Aorta (tissue), 5 donors: ENCODE measurements at regions not wholly inside any gene's neighbourhood (a gene's known extent, or its start where the extent isn't known, plus 50 kb on each side); places are given as distances from the start of the nearest gene placed in this dataset.

Source experiments
- ATAC-seq: fragments of 200-7000 bp; cut with Tn5 transposase; one replicate; pipeline ENCODE4 v1.9.1; 2022; ENCODE audit warnings: moderate library complexity; ENCODE audit not compliant: low FRiP score
- DNase-seq, 2 donors: peaks; one replicate each; pipeline ENCODE4 v3.0.0-alpha.2; 2020
- H3K27ac ChIP-seq, 2 donors: one replicate each; pipeline ENCODE4 v1.5.1; 2013; ENCODE audit warnings: low read length in 2 of 2, mild to moderate bottlenecking in 2 of 2, moderate library complexity in 2 of 2, control low read depth in 1 of 2, inconsistent platforms in 1 of 2, low read depth in 1 of 2
- H3K27me3 ChIP-seq, 2 donors: one replicate each; pipeline ENCODE4 v1.6.1; 2013; ENCODE audit warnings: control low read depth in 1 of 2, low read length in 1 of 2, mild to moderate bottlenecking in 1 of 2, moderate library complexity in 1 of 2; ENCODE audit not compliant: insufficient read depth in 2 of 2, control insufficient read depth in 1 of 2
- H3K36me3 ChIP-seq, 2 donors: one replicate each; pipeline ENCODE4 v1.6.1; 2013; ENCODE audit warnings: control low read depth in 1 of 2, low read length in 1 of 2, mild to moderate bottlenecking in 1 of 2; ENCODE audit not compliant: insufficient read depth in 2 of 2, control insufficient read depth in 1 of 2
- H3K4me1 ChIP-seq, 2 donors: one replicate each; pipeline ENCODE4 v1.6.1; 2013; ENCODE audit warnings: low read length in 2 of 2, control low read depth in 1 of 2, mild to moderate bottlenecking in 1 of 2, moderate library complexity in 1 of 2; ENCODE audit not compliant: insufficient read depth in 2 of 2, control insufficient read depth in 1 of 2
- H3K4me3 ChIP-seq, 2 donors: one replicate each; pipeline ENCODE4 v1.5.1; 2013; ENCODE audit warnings: low read length in 2 of 2, control low read depth in 1 of 2, mild to moderate bottlenecking in 1 of 2
- H3K9me3 ChIP-seq: one replicate; pipeline ENCODE4 v1.6.1; 2013; ENCODE audit warnings: mild to moderate bottlenecking, low read length; ENCODE audit not compliant: control insufficient read depth
- WGBS, 2 donors: extraction: QIAGEN DNeasy Blood & Tissue Kit; methylation state at CpG; one replicate each; pipeline ENCODE4 v1.1.7; 2013; 5-methylcytosine and 5-hydroxymethylcytosine counted together
- intact Hi-C, 2 donors: fragments of 100-400 bp; cut with DNase I; formaldehyde crosslinking; loops; one replicate each; pipeline versions ENCODE4 v1.14.2 to v1.15.0; 2022
- donor health status: healthy with polysubstance abuse.
- donor health status: Bipolar disorder and iron deficiency.
- donor health status: DM: no; HTN: no; CAD: no.
- donor health status: DM: no; HTN: no; CAD: no.
- donor health status: DM: yes; HTN: yes; CAD: no.

DNA sequence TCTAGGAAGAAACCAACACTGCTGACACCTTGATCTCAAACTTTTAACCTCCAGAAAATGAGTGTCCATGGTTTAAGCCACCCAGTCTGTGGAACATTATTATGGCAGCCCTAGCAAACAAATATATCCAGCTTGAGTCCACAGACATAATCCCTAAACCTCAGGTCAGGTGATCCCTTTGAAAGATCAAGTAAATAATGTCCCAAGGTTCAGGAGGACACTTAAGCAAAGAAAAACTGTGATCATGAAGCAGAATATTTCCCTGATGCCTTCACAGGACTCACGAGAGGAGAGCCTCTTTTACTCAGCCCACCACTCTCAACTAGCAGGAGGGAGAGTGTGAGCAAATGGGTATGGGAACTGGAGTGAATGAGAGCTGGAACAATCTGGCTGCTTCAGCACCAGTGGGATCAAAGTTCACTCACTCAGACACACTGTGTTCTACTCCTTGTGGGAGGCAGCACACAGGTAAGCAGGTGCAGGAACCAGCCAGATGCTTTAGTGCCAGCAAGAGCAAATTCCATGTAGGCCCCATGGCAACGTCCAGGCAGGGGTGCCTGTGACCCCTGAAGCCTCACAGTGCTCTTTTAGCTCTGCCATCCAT is 608.4 kb downstream of the RAB28 start:
- ATAC-seq: no peak
- H3K4me3 ChIP-seq: no peak overlapping the region
- intact Hi-C loops: no loop called here

DNA sequence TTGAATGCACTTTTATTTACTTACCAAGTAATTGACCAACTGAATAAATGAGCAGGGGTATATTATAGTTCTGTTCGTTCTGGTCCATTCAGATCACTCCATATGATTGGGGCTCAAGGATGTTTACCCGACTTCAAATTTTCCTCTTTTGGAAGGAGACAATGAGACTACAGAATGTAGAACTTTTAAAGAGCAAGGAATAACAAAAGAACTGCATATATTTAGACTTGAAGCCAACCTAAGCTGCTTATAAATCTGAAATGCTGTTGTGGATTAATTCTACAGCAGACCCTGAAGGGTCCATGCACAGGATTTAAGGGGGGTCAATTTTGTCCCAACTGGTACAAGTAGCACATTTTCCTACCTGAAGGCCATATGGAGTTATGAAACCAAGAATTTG is 610.8 kb downstream of the RAB28 start:
- Histone ChIP-seq H3K27me3 (no peaks in the 10 kb centered on the region), H3K36me3 (no peaks in the 10 kb centered on the region), H3K27ac (no peak overlapping the region), H3K4me3 (no peak overlapping the region), H3K9me3 (no peaks in the 10 kb centered on the region), H3K4me1 (no peaks in the 10 kb centered on the region)
- no peak for ATAC-seq
- intact Hi-C loops: no loop called here
- no peak for DNase-seq
- 72 to 88% methylated on average over 2 of the region's 2 CpGs for WGBS, 2 donors

More for the DNA sequence above, 608.4 kb downstream of the RAB28 start:
- no peaks in the 10 kb centered on the region for H3K36me3 ChIP-seq
- no peaks in the 10 kb centered on the region for H3K27me3 ChIP-seq
- no peak for DNase-seq
- H3K27ac ChIP-seq: no peak overlapping the region
- H3K9me3 ChIP-seq: peaks cover 1% of the 10 kb centered on the region
- H3K4me1 ChIP-seq: no peaks in the 10 kb centered on the region
- 75 to 76% methylated on average over 2 of the region's 2 CpGs for WGBS, 2 donors

DNA sequence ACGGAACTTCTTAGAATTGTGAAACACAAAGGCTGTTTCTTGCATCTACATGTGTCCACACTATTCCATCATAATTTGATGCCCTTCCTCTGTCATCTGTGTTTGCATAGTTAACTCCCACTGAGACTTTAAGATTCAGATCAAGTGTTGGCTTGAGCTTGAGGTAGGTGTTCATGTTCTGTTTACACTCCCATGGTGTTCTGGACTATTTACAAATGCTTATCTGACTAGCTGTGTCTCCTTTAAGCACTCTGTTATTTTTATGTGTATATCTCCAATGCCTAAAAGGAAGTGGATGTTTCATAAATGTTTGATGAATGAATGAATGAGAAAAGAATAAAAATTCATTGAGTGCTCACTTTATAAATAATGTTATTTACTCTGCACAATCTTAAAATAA is 622.7 kb downstream of the RAB28 start:
- Histone ChIP-seq H3K9me3 (no peaks in the 10 kb centered on the region), H3K4me1 (no peaks in the 10 kb centered on the region), H3K4me3 (no peak overlapping the region), H3K27me3 (no peaks in the 10 kb centered on the region), H3K27ac (no peak overlapping the region), H3K36me3 (no peaks in the 10 kb centered on the region)
- no peak for DNase-seq
- intact Hi-C loops: no loop called here
- no peak for ATAC-seq
- WGBS, 2 donors: 95 to 96% methylated on average over 1 of the region's 1 CpG

DNA sequence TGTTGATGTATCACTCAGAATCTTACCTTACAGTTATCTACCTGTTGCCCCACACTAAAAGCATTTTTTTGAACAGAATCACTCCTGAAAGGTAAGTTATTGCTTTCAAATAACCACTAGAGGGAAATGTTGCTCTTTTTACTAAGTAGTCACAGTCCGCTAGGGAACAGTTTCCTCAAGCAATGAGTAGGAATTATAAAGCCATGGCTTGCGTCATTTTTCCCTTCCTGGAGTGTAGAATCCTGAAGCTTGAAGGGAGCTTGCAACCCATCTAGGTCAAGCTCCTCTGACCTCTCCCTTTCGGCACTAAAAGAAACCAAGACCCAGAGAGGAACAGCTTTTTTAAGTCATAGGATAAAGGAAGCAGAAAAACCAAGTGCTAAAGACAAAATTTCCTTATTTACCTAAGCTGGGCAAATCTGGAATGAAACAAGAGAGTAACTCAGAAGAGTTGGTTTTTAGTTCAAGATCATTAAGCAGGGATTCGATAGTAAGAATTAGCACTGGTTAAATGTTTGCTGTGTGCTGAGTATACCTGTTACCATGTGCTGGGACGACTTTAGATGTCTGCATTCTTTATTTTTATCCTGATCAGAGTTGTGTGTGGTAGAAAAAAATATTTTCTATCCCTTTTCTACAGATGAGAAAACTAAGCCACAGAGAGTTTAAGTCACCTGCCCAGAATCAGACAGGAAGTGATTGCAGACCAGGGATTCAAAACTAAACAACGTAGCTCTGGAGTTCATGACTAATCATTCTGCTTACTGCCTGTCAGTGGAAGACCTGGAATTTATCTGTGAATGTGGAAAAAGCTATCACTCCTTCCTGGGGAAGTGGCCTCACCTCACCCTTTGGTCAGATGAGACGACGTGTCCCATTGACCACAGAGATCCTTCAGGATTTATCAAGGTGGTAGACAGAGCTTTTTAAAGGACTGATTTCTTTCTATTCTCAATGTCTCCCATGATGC is 631.5 kb downstream of the RAB28 start:
- Histone ChIP-seq H3K27ac (no peak overlapping the region), H3K9me3 (no peaks in the 10 kb centered on the region), H3K27me3 (peaks cover 0 to 2% of the 10 kb centered on the region in 2 donors), H3K4me3 (no peak overlapping the region), H3K4me1 (peaks cover 0 to 3% of the 10 kb centered on the region in 2 donors), H3K36me3 (no peaks in the 10 kb centered on the region)
- WGBS, 2 donors: 30 to 33% methylated on average over 8 of the region's 8 CpGs
- DNase-seq (no peak), ATAC-seq (peak; percentile 84)
- intact Hi-C loops: loop anchor here (2.0 to 5.0 kb wide), 2 partner anchors 630 to 696 kb away; partner anchors contain the start of gene RAB28 (in 1 of the 2)

DNA sequence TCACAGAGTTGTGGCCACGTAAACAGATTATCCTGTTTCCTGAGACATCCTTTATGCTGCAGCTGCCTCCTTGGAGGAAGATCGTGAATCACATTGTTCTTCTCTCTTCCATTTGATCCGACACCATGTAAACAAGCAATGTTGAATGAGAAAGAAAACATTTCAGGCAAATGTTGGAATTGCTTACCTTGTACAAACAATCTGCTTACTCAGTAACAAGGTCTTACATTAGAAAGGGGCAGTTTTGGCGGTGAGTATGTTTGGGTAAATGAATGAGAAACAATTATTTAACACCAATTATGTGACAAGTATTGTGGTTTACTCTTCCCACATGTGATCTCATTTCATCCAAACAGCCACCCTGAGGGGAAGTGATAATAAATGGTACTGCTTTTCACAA is 637.8 kb downstream of the RAB28 start:
- intact Hi-C loops: no loop called here
- H3K4me1 ChIP-seq: no peaks in the 10 kb centered on the region
- no peak overlapping the region for H3K27ac ChIP-seq
- WGBS, 2 donors: 34 to 45% methylated on average over 4 of the region's 4 CpGs
- no peak overlapping the region for H3K4me3 ChIP-seq
- H3K36me3 ChIP-seq: no peaks in the 10 kb centered on the region
- DNase-seq (no peak), ATAC-seq (no peak)
- H3K9me3 ChIP-seq: no peaks in the 10 kb centered on the region
- H3K27me3 ChIP-seq: peaks cover 0 to 2% of the 10 kb centered on the region in 2 donors

DNA sequence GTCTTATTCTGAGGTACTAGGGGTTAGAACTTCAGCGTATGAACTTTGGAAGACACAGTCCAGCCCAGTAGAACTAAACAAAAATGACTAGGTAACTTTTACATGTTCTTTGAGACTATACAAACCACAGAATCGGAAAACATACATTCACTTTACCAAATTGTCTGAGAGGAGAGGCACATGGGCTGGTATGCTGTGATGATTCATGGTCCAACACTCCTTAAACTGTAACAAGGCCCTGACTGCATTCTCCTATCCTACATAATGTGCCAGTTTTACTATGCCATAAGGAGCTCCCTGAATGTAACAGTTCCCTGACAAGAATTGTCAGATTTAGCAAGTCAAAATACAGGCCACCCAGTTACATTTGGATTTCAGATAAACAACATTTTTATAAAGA is 640.0 kb downstream of the RAB28 start:
- Histone ChIP-seq H3K9me3 (no peaks in the 10 kb centered on the region), H3K4me1 (no peaks in the 10 kb centered on the region), H3K27ac (no peak overlapping the region), H3K36me3 (no peaks in the 10 kb centered on the region), H3K4me3 (no peak overlapping the region), H3K27me3 (no peaks in the 10 kb centered on the region)
- intact Hi-C loops: no loop called here
- ATAC-seq (no peak), DNase-seq (no peak)
- WGBS, 2 donors: 87 to 89% methylated on average over 2 of the region's 2 CpGs

DNA sequence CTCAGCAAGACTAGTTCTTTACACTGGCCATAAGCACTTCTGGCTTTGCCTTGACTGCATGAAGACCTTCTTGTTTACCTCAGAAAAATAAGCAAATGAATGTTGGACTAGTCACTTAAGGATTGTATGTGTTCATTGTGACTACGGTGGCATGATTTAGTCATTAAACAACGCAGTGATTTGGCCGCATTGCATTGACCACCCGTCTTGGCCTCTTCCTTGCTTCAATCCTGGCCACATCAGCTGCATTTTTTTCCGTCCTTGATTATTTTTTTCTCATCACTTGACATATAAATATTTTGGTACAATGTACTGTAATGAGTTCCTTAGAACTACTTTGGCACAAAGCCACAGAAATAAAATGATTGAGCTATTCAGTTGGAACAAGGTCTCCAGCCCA is 656.2 kb downstream of the RAB28 start:
- no peak for DNase-seq
- Histone ChIP-seq H3K36me3 (no peaks in the 10 kb centered on the region), H3K9me3 (peaks cover 3% of the 10 kb centered on the region), H3K4me1 (no peaks in the 10 kb centered on the region), H3K27me3 (no peaks in the 10 kb centered on the region), H3K27ac (no peak overlapping the region), H3K4me3 (no peak overlapping the region)
- intact Hi-C loops: no loop called here
- ATAC-seq: no peak
- 71 to 84% methylated on average over 5 of the region's 5 CpGs for WGBS, 2 donors

DNA sequence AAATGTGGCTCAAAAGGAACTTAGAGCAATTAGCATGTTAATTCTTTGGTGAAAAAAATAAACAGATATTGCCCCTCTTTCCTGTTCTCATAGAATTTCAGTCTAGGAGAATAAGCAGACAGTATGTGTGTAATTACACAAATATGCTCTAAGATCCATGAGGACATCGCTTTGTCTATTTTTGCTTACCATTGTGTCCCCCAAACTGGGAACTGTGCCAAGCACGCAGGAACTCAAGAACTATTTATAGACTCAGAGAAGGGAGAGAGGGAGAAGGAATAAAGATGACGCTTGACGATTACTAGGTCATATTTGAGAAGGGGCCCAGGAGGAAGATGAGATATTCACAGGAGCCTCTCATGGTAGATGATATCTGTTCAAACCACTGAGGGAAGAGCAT is 692.6 kb downstream of the RAB28 start:
- WGBS, 2 donors: 2 to 9% methylated on average over 4 of the region's 4 CpGs
- DNase-seq (no peak), ATAC-seq (no peak)
- no peaks in the 10 kb centered on the region for H3K4me1 ChIP-seq
- H3K27me3 ChIP-seq: no peaks in the 10 kb centered on the region
- H3K27ac ChIP-seq: no peak overlapping the region
- H3K4me3 ChIP-seq: no peak overlapping the region
- H3K9me3 ChIP-seq: peaks cover 4% of the 10 kb centered on the region
- H3K36me3 ChIP-seq: no peaks in the 10 kb centered on the region
- intact Hi-C loops: no loop called here

DNA sequence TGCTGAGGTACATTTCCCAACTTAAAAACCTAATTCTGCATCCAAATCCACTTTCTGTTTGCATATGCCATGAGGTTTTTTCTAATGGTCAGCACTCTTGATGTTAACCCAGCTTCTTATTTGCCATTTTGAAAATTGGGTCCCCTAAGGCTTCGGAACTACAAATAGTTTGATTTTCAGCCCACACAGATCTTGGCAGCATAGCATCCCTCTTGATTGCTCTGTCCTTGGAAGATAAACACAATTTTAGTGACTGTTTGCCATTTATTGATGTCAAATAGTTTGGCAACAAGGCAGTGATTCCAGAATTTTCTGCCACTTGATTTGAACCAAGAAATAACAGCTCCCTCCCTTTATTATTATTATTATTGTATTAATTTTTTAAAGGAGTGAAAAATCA is 696.9 kb downstream of the RAB28 start:
- Histone ChIP-seq H3K27me3 (no peaks in the 10 kb centered on the region), H3K36me3 (no peaks in the 10 kb centered on the region), H3K9me3 (peaks cover 4% of the 10 kb centered on the region), H3K27ac (no peak overlapping the region), H3K4me3 (no peak overlapping the region), H3K4me1 (no peaks in the 10 kb centered on the region)
- ATAC-seq: no peak
- no peak for DNase-seq
- 83 to 87% methylated on average over 1 of the region's 1 CpG for WGBS, 2 donors
- intact Hi-C loops: no loop called here
